H9 (cell line): ENCODE measurements at regions not wholly inside any gene's neighbourhood (a gene's known extent, or its start where the extent isn't known, plus 50 kb on each side); places are given as distances from the start of the nearest gene placed in this dataset.

ENCODE experiments used
- DNase-seq: peaks from one replicate; pipeline ENCODE4 v3.0.0-alpha.2; 2017
- H2AFZ ChIP-seq: one replicate; pipeline ENCODE4 v1.6.1; 2013; ENCODE audit warnings: mild to moderate bottlenecking, low read length, control low read depth, moderate library complexity
- H2AK5ac ChIP-seq: 2 replicates; pipeline ENCODE4 v1.6.1; 2013; ENCODE audit warnings: low read length, control low read depth, mixed read lengths; ENCODE audit not compliant: insufficient read length
- H2BK120ac ChIP-seq: one replicate; pipeline ENCODE4 v1.6.1; 2013; ENCODE audit warnings: low read depth, mild to moderate bottlenecking, low read length, control low read depth, inconsistent platforms; ENCODE audit not compliant: poor library complexity, severe bottlenecking
- H2BK12ac ChIP-seq: 2 replicates; pipeline ENCODE4 v1.6.1; 2013; ENCODE audit warnings: low read length, control low read depth, mixed read lengths, low read depth; ENCODE audit not compliant: insufficient read length
- H2BK15ac ChIP-seq: 2 replicates; pipeline ENCODE4 v1.6.1; 2013; ENCODE audit warnings: low read depth, low read length, control low read depth
- H2BK20ac ChIP-seq: one replicate; pipeline ENCODE4 v1.6.1; 2013; ENCODE audit warnings: low read depth, mild to moderate bottlenecking, low read length, control low read depth, inconsistent platforms; ENCODE audit not compliant: poor library complexity, severe bottlenecking
- H2BK5ac ChIP-seq: 2 replicates; pipeline ENCODE4 v1.6.1; 2013; ENCODE audit warnings: low read length, control low read depth, mixed read lengths; ENCODE audit not compliant: insufficient read length
- H3K14ac ChIP-seq: 2 replicates; pipeline ENCODE4 v1.6.1; 2013; ENCODE audit warnings: low read length, control low read depth; ENCODE audit not compliant: insufficient read depth
- H3K18ac ChIP-seq: 2 replicates; pipeline ENCODE4 v1.6.1; 2013; ENCODE audit warnings: low read depth, mild to moderate bottlenecking, mixed read lengths, low read length, control low read depth; ENCODE audit not compliant: insufficient read length
- H3K23ac ChIP-seq: 2 replicates; pipeline ENCODE4 v1.6.1; 2013; ENCODE audit warnings: low read length, control low read depth, mixed read lengths, low read depth; ENCODE audit not compliant: insufficient read length
- H3K23me2 ChIP-seq: 2 replicates; pipeline ENCODE4 v1.6.1; 2013; ENCODE audit warnings: low read depth, mild to moderate bottlenecking, mixed read lengths, low read length, control low read depth; ENCODE audit not compliant: insufficient read length, poor library complexity, severe bottlenecking
- H3K27ac ChIP-seq: 2 replicates; pipeline ENCODE4 v1.5.1; 2013; ENCODE audit warnings: low read length, control low read depth, mixed read lengths, low read depth; ENCODE audit not compliant: insufficient read length
- H3K27me3 ChIP-seq: 2 replicates; pipeline ENCODE4 v1.6.1; 2013; ENCODE audit warnings: low read length, control low read depth, inconsistent platforms; ENCODE audit not compliant: insufficient read depth
- H3K4ac ChIP-seq: 2 replicates; pipeline ENCODE4 v1.6.1; 2013; ENCODE audit warnings: low read depth, mild to moderate bottlenecking, control low read depth, inconsistent platforms, low read length, moderate library complexity
- H3K4me1 ChIP-seq: 2 replicates; pipeline ENCODE4 v1.6.1; 2013; ENCODE audit warnings: low read length, control low read depth, inconsistent platforms; ENCODE audit not compliant: insufficient read depth
- H3K4me2 ChIP-seq: 2 replicates; pipeline ENCODE4 v1.6.1; 2013; ENCODE audit warnings: low read length, control low read depth, mixed read lengths; ENCODE audit not compliant: insufficient read length, insufficient read depth
- H3K56ac ChIP-seq: 2 replicates; pipeline ENCODE4 v1.6.1; 2013; ENCODE audit warnings: low read depth, mild to moderate bottlenecking, mixed read lengths, low read length, control low read depth; ENCODE audit not compliant: insufficient read length
- H3K79me1 ChIP-seq: 2 replicates; pipeline ENCODE4 v1.6.1; 2013; ENCODE audit warnings: low read depth, mild to moderate bottlenecking, moderate library complexity, low read length, control low read depth, inconsistent platforms; ENCODE audit not compliant: insufficient read depth, poor library complexity, severe bottlenecking
- H3K79me2 ChIP-seq: 2 replicates; pipeline ENCODE4 v1.6.1; 2013; ENCODE audit warnings: low read length, control low read depth, inconsistent platforms; ENCODE audit not compliant: insufficient read depth
- H3K9ac ChIP-seq: 2 replicates; pipeline ENCODE4 v1.6.1; 2013; ENCODE audit warnings: low read length, control low read depth, mixed read lengths; ENCODE audit not compliant: insufficient read length; ENCODE audit errors: extremely low read depth
- H3K9me3 ChIP-seq: one replicate; pipeline ENCODE4 v1.6.1; 2013; ENCODE audit warnings: low read depth, low read length, inconsistent platforms; ENCODE audit not compliant: control insufficient read depth
- H3T11ph ChIP-seq: one replicate; pipeline ENCODE4 v1.6.1; 2013; ENCODE audit warnings: mild to moderate bottlenecking, low read length, control low read depth, inconsistent platforms
- H4K20me1 ChIP-seq: one replicate; pipeline ENCODE4 v1.6.1; 2013; ENCODE audit not compliant: control insufficient read depth, insufficient read length, insufficient read depth
- H4K5ac ChIP-seq: 2 replicates; pipeline ENCODE4 v1.6.1; 2013; ENCODE audit warnings: low read depth, mild to moderate bottlenecking, mixed read lengths, low read length, control low read depth; ENCODE audit not compliant: insufficient read length
- H4K8ac ChIP-seq: replicated peaks from 2 replicates; pipeline ENCODE4 v1.6.1; 2013; ENCODE audit warnings: low read length, control low read depth, mixed read lengths, low read depth; ENCODE audit not compliant: insufficient read length
- H4K91ac ChIP-seq: 2 replicates; pipeline ENCODE4 v1.6.1; 2013; ENCODE audit warnings: low read depth, mild to moderate bottlenecking, moderate library complexity, mixed read lengths, low read length, control low read depth; ENCODE audit not compliant: insufficient read length
- H3K27ac Mint-ChIP-seq, 3 experiments: 2 replicates in 2 of 3; 3 replicates in 1 of 3; pipeline ENCODE4 v1.8.0; 2020 to 2021; ENCODE audit warnings: mixed read lengths in 3 of 3, mild to moderate bottlenecking in 1 of 3, moderate library complexity in 1 of 3
- H3K27me3 Mint-ChIP-seq: 2 replicates; pipeline ENCODE4 v1.8.0; 2021; ENCODE audit warnings: low read depth, mild to moderate bottlenecking, moderate library complexity, mixed read lengths
- H3K36me3 Mint-ChIP-seq, 3 experiments: 2 replicates in 2 of 3; 3 replicates in 1 of 3; pipeline ENCODE4 v1.8.0; 2020 to 2021; ENCODE audit warnings: low read depth in 3 of 3, mixed read lengths in 3 of 3; ENCODE audit not compliant: insufficient read depth in 1 of 3
- H3K4me1 Mint-ChIP-seq, 2 experiments: 2 replicates each; pipeline ENCODE4 v1.8.0; 2020; ENCODE audit warnings: mixed read lengths in 2 of 2
- H3K4me3 Mint-ChIP-seq, 2 experiments: 2 replicates in 1 of 2; 3 replicates in 1 of 2; pipeline ENCODE4 v1.8.0; 2020 to 2021; ENCODE audit warnings: mild to moderate bottlenecking in 2 of 2, mixed read lengths in 2 of 2, moderate library complexity in 1 of 2
- H3K9me3 Mint-ChIP-seq, 2 experiments: 2 replicates in 1 of 2; 3 replicates in 1 of 2; pipeline ENCODE4 v1.8.0; 2020; ENCODE audit warnings: mild to moderate bottlenecking in 2 of 2, mixed read lengths in 2 of 2, moderate library complexity in 1 of 2
- CTCF ChIP-seq: fragments of 200-600 bp; sonication (generic); conservative IDR thresholded peaks from 3 replicates; pipeline ENCODE4 v1.8.0; 2021; ENCODE audit warnings: antibody characterized with exemption, mild to moderate bottlenecking
- WGBS: extraction: QIAGEN DNeasy Blood & Tissue Kit; methylation state at CpG from one replicate; pipeline ENCODE4 v1.1.7; 2013; ENCODE audit warnings: missing lambda C conversion rate, low lambda C conversion rate, mixed read lengths; ENCODE audit not compliant: insufficient read length; ENCODE audit errors: extremely low coverage; 5-methylcytosine and 5-hydroxymethylcytosine counted together

- no peak for TF ChIP-seq CTCF
- Histone ChIP-seq H3K56ac (no peak overlapping the region), H4K8ac (no peak overlapping the region), H4K5ac (no peak overlapping the region), H4K20me1 (no peaks in the 10 kb centered on the region), H3K4ac (no peak overlapping the region), H3K14ac (no peak overlapping the region), H3K27me3 (no peaks in the 10 kb centered on the region), H3K23me2 (no peaks in the 10 kb centered on the region), H2BK15ac (no peak overlapping the region), H3K23ac (no peak overlapping the region), H2BK5ac (no peak overlapping the region), H2BK12ac (no peak overlapping the region), H3K9me3 (no peaks in the 10 kb centered on the region), H3K18ac (no peak overlapping the region), H3K79me2 (no peaks in the 10 kb centered on the region), H2AFZ (no peak overlapping the region), H3K4me2 (no peak overlapping the region), H2AK5ac (no peak overlapping the region), H3K27ac (no peak overlapping the region), H2BK20ac (no peak overlapping the region), H3T11ph (no peak overlapping the region), H4K91ac (no peak overlapping the region), H3K79me1 (no peaks in the 10 kb centered on the region), H3K4me1 (no peaks in the 10 kb centered on the region), H2BK120ac (no peak overlapping the region), H3K9ac (no peak overlapping the region)
- Mint-ChIP-seq H3K27ac (no peak overlapping the region; a peak in 1 of 7 replicates), H3K36me3 (no peaks in the 10 kb centered on the region), H3K4me3 (no peak overlapping the region), H3K4me1 (peaks cover 5 to 11% of the 10 kb centered on the region in 2 experiments; a peak in 3 of 4 replicates), H3K9me3 (no peaks in the 10 kb centered on the region), H3K27me3 (no peaks in the 10 kb centered on the region; the same call in 1 of the 2 replicates)
- WGBS, result no CpG with 5 or more reads among the region's 6 CpGs
- DNase-seq, result no peak
Observed at GRCh38 chr2:215847718-215848117, 165.6 kb downstream of the MREG start.
